Activated T-helper 1 cell treated with Interleukin-2 at 50 U/mL for 16 hours (primary cell): ENCODE measurements at regions not wholly inside any gene's neighbourhood (a gene's known extent, or its start where the extent isn't known, plus 50 kb on each side); places are given as distances from the start of the nearest gene placed in this dataset.

ENCODE experiments used
- DNase-seq: peaks from one replicate; pipeline ENCODE4 v3.0.0-alpha.2; 2020; ENCODE audit warnings: low read depth

- DNase-seq = no peak
Measured at GRCh38 chr6:14641423-14642135, 524.0 kb downstream of the CD83 start.

GRCh38 chr6:14642136-14642505, 524.5 kb downstream of the CD83 start:
- DNase-seq = no peak

GRCh38 chr6:14642842-14643241, 525.3 kb downstream of the CD83 start:
- DNase-seq = no peak

- no peak for DNase-seq
Measured at GRCh38 chr6:14644381-14644780, 526.8 kb downstream of the CD83 start.

DNA sequence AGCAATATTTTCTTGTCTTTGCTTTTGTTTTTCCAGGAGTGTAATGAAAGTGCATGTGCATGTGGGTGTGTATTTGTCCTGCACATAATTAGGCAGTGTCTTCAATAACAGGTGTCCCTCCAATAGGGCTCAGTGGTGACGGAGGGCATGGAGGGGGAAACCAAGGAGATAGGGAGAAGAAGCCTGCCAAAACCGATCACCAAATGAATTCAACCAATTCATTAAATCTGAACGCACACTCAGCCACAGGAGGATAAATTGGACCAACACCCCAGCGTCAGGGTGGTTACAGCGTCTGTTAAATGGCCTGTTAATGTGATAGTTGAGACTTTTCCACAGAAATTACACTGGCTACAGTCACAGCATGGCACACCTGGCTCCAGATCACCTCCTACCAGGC, 527.6 kb downstream of the CD83 start:
- DNase-seq = no peak

- DNase-seq = no peak
Measured at GRCh38 chr6:14645841-14646240, 528.3 kb downstream of the CD83 start.

- DNase-seq = no peak
Measured at GRCh38 chr6:14646371-14646770, 528.8 kb downstream of the CD83 start.

DNA sequence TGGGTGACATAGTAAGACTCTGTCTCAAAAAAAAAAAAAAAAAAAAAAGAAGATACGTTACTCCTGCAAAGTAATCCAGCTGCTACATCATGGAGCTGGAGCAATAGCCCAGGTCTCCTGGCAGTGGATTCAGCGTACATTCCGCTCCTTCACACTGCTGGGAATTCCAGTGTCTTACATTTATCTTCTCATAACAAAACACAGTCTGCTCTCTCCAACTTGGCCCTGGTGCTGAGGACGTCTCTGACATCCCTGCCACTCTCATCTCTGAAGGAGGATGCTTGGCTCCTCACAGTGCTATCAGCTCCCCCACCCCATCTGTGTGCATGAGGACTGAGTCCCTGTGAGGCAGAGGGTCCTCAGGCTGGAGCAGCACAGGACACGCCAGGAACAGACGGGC, 529.8 kb downstream of the CD83 start:
- no peak for DNase-seq

DNA sequence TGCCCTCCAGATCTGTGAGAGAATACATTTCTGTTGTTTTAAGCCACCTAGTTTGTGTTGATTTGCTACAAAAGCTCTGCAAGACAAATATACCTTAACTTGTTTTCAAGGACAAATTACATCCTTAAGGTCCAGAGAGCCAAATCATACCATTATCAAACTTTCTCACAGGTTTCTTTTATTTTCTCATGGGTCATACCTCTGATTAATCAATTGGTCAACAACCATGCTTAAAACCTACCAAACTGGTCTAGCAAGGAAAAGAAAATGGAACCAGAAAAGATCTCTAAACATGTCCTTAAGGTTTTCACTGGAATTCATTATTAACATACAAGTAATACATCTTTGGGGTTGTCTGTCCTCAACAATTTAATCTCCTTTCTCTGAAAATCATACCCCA, 535.0 kb downstream of the CD83 start:
- no peak for DNase-seq

GRCh38 chr6:14655201-14656061, 537.9 kb downstream of the CD83 start:
- no peak for DNase-seq

DNA sequence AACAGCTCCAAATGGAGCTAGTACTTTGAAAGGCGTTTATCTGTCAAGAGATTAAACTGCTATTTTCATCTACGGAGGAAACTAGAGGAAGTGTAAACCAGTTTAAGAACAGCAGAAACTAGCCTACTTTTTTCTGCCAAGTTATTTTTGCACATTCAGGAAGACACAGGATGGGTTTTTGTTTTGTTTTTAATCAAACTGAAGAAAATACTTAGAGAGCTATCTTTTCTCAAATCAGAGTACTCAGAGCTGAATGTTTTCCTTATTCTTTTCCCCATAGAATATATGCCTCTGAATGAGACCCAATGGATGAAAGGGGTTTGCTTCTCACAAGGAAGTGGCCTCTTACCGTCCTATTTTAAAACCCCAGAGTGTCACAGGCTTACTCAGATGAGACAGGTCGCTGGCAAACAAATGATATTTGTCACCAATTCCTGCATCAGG, 538.5 kb downstream of the CD83 start:
- DNase-seq = no peak

DNA sequence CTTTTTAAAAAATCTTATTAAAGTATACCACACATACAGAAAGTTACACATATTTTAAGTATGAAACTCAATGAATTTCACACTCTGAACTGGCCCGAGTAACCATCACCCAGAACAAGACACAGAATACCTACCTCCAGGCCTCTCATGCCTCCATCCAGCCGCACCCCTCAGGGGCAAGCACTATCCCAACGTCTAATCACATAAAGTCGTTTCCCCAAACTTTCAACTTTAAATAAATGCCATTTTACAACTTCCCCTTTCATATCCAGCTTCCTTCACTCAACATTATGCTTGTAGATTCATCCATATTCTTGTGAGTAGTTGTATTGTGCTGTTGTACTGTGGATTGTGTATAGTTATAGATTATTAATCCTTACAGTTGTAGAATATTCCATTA, 539.1 kb downstream of the CD83 start:
- DNase-seq = no peak

- DNase-seq = no peak
Measured at GRCh38 chr6:14658030-14658429, 540.5 kb downstream of the CD83 start.

GRCh38 chr6:14658886-14659561, 541.5 kb downstream of the CD83 start:
- no peak for DNase-seq

DNA sequence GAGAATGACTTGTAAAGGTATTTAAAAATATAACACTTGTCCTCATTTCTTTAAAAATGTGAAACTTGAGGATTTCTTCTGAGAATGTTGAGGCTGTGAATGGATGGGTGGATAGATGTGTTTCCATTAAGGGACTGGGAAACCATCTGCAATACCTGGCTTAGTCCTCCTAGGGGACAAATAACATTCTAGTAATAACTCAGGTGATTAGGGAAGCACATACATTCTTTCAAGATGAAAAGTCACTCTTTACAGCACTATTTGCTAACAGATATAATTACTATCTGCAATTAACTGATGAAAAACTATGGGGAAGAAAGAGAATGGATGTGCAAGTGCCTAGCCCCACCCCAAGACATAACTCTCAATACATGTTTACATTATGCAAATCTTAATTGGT, 542.3 kb downstream of the CD83 start:
- DNase-seq = no peak

GRCh38 chr6:14660806-14661579, 543.4 kb downstream of the CD83 start:
- no peak for DNase-seq

DNA sequence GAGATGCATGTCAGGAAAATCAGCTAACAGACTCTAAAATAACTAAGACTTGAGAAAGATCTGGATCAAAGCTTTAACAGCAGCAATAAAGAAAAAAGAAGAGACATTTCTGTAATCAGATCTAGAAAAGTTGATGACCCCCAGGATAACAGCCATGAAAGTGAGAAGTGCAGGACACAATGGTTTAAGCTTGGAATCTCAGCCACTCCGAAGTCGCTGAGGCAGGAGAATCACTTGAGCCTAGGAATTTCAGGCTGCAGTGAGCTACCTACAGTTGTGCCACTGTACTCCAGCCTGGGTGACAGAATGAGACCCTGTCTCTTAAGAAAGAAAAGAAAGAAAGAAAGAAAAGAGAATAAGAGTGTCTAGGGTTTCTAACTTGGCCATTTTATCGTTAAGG, 544.1 kb downstream of the CD83 start:
- no peak for DNase-seq

- DNase-seq = no peak
Measured at GRCh38 chr6:14664112-14664601, 546.6 kb downstream of the CD83 start.

DNA sequence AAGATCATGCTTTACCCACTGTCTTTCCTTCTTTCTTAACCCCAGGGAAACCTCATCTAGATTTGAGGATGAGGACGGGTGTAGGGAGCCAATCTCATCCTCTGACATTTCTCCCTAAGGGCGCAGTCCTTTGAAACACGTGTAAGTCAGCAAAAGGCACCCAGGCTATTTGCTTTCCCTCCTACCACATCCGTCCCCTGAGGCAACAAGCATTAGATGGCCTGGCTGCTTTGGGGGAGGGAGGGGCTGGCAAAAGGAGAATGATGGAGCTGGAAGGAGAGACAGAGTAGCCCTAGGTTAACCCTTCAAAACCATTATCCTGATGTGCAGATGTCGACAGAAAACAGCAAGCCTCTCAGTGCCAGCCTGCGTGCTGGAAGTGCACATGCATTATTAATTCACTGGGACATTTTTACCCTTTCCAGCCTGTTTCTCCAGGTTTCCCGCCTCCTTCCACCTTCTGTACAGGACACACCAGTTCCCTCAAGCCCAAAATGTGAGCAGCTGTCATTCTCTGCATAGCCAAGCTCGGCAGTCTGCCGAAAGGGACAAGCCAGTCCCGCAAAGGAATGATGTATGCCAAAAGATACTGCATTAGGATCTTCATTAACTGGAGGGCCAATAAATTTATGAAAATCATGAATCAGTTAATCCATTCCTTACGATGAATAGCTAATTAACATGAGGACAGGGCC, 547.2 kb downstream of the CD83 start:
- DNase-seq = no peak

DNA sequence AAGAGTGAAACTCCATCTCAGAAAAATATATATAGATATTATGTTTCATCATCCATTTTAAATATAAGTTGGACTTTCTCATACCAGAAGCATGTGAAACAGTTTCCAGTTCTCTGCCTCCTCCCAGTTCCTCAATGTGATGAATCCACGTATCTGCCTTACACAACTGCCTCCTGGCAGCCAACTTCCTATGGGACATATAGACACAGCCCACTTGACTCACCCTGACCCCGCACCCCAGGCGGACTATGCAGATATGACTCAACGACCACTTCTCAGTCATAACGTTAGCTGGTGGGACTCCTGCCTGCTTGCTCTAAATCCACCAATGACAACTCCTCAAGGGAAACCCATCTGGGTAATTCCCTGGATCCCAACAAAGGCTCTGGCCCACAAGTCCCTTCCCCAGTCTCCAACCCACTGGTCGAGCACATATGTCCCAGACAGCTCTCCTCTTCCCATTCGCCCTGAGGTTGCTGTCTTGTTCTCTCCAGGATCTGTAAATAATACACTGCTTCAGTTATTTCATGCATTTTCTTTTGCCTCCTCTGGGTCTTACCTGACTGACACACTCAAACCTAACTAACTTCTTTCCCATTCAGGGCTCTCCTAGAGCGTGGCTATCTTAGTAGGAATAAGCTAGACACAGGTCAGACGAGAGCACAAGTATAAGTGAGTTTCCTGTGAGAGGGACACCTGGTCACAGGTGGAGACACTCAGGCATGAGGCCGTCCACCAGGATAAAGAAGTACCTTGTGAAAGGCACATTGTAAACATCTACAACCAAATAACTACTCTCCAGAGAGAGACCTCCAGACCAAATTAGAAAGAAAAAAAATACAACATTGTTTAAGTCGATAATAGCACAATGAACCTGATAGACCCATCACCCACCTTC, 548.5 kb downstream of the CD83 start:
- no peak for DNase-seq
